PC-3 (cell line): ENCODE measurements at regions not wholly inside any gene's neighbourhood (a gene's known extent, or its start where the extent isn't known, plus 50 kb on each side); places are given as distances from the start of the nearest gene placed in this dataset.
A peak's percentile ranks its signal among the peaks of the same experiment; 100 is the strongest.

Source experiments
- ATAC-seq: fragments of 200-7000 bp; cut with Tn5 transposase; 2 replicates; pipeline ENCODE4 v1.9.1; 2020; ENCODE audit warnings: mild to moderate bottlenecking, moderate library complexity
- BruUV-seq: library from RNA; stranded (reverse); fragments of 400-500 nt; replicated peaks from 2 replicates; lab custom pipeline; 2021; lab: Mats Ljungman, UMichigan
- CTCF ChIA-PET: fragments of 300-600 bp; sonication (Branson Sonifier 250); formaldehyde crosslinking; loops from one replicate; lab custom pipeline; 2022; ENCODE audit warnings: antibody characterized with exemption; lab: Charles Lee
- POLR2A ChIA-PET: fragments of 300-600 bp; sonication (Branson Sonifier 250); formaldehyde crosslinking; loops from one replicate; lab custom pipeline; 2022; ENCODE audit warnings: antibody characterized with exemption; ENCODE audit not compliant: unreplicated experiment; lab: Charles Lee
- DNase-seq: peaks from one replicate; pipeline ENCODE4 v3.0.0-alpha.2; 2015
- H2AFZ ChIP-seq: fragments of 300-600 bp; sonication (generic); 2 replicates; pipeline ENCODE4 v1.6.0; 2016; ENCODE audit warnings: antibody characterized with exemption, low read length
- H3F3A ChIP-seq: fragments of 300-600 bp; sonication (generic); one replicate; pipeline ENCODE4 v1.6.0; 2017; ENCODE audit warnings: antibody characterized with exemption, low read length, control low read depth, mild to moderate bottlenecking; ENCODE audit not compliant: unreplicated experiment
- H3K27ac ChIP-seq: fragments of 300-600 bp; sonication (generic); 2 replicates; pipeline ENCODE4 v1.5.1; 2016; ENCODE audit warnings: mild to moderate bottlenecking, low read length
- H3K27me3 ChIP-seq: fragments of 300-600 bp; sonication (generic); 2 replicates; pipeline ENCODE4 v1.6.1; 2016; ENCODE audit warnings: low read length, mixed read lengths
- H3K36me3 ChIP-seq: fragments of 300-600 bp; sonication (generic); 2 replicates; pipeline ENCODE4 v1.6.1; 2016; ENCODE audit warnings: low read depth, mixed run types, low read length, mixed read lengths
- H3K4me1 ChIP-seq: fragments of 300-600 bp; sonication (generic); 2 replicates; pipeline ENCODE4 v1.5.1; 2016; ENCODE audit warnings: low read length; ENCODE audit not compliant: insufficient read depth
- H3K4me2 ChIP-seq: fragments of 300-600 bp; sonication (generic); 2 replicates; pipeline ENCODE4 v1.6.0; 2016; ENCODE audit warnings: low read length
- H3K4me3 ChIP-seq: fragments of 300-600 bp; sonication (generic); 2 replicates; pipeline ENCODE4 v1.5.1; 2016; ENCODE audit warnings: mild to moderate bottlenecking, low read length, mixed read lengths
- H3K79me2 ChIP-seq: fragments of 300-600 bp; sonication (generic); 2 replicates; pipeline ENCODE4 v1.6.1; 2017; ENCODE audit warnings: low read length, mixed read lengths
- H3K9ac ChIP-seq: fragments of 300-600 bp; sonication (generic); 2 replicates; pipeline ENCODE4 v1.6.0; 2016; ENCODE audit warnings: mild to moderate bottlenecking, low read length
- H3K9me2 ChIP-seq: fragments of 300-600 bp; sonication (generic); replicated peaks from 2 replicates; pipeline ENCODE4 v1.6.1; 2016; ENCODE audit warnings: mixed run types, low read length, mixed read lengths
- H3K9me3 ChIP-seq: fragments of 300-600 bp; sonication (generic); 2 replicates; pipeline ENCODE4 v1.6.1; 2016; ENCODE audit warnings: low read length, mixed read lengths
- H4K20me1 ChIP-seq: fragments of 300-600 bp; sonication (generic); 2 replicates; pipeline ENCODE4 v1.6.1; 2016; ENCODE audit warnings: low read length, mixed read lengths
- CTCF ChIP-seq: fragments of 300-600 bp; sonication (generic); conservative IDR thresholded peaks from 2 replicates; pipeline ENCODE4 v1.5.1; 2017; ENCODE audit warnings: antibody characterized with exemption, low read depth, mild to moderate bottlenecking, low read length
- EZH2 ChIP-seq: fragments of 300-600 bp; sonication (generic); IDR thresholded peaks from one replicate; pipeline ENCODE4 v1.6.1; 2017; ENCODE audit warnings: antibody characterized with exemption, mild to moderate bottlenecking, low read length; ENCODE audit not compliant: unreplicated experiment
- EZH2phosphoT487 ChIP-seq: fragments of 300-600 bp; sonication (generic); IDR thresholded peaks from 2 replicates; pipeline ENCODE4 v1.6.1; 2018; ENCODE audit warnings: mild to moderate bottlenecking, antibody characterized with exemption, low read length, borderline replicate concordance
- intact Hi-C: fragments of 100-400 bp; cut with micrococcal nuclease; formaldehyde crosslinking; loops from 2 replicates; pipeline ENCODE4 v1.9.0; 2023

- no peak overlapping the region; the same call in 1 of the 2 replicates for H3K4me2 ChIP-seq
- ChIA-PET CTCF (no interaction called here), POLR2A (no interaction called here)
- BruUV-seq, result no TSS peak
- peak overlapping the region; percentile 14; the same call in 1 of the 2 replicates for H3K9ac ChIP-seq
- no peaks in the 10 kb centered on the region for H3K27me3 ChIP-seq
- no peaks in the 10 kb centered on the region for H3K9me2 ChIP-seq
- intact Hi-C loops, result loop anchor here (5.0 to 10.0 kb wide), 4 partner anchors 81 to 393 kb away; no protein-coding TSS in a partner anchor
- no peaks in the 10 kb centered on the region for H3K79me2 ChIP-seq
- no peak overlapping the region for H3K4me3 ChIP-seq
- H3F3A ChIP-seq, result no peaks in the 10 kb centered on the region
- ATAC-seq (peak; percentile 82), DNase-seq (peak; percentile 65)
- TF ChIP-seq EZH2, result no peak
- TF ChIP-seq CTCF, result no peak
- H3K4me1 ChIP-seq, result peaks cover 40% of the 10 kb centered on the region
- H3K36me3 ChIP-seq, result no peaks in the 10 kb centered on the region
- H2AFZ ChIP-seq, result no peak overlapping the region
- H4K20me1 ChIP-seq, result no peaks in the 10 kb centered on the region
- peak overlapping the region; percentile 73 for H3K27ac ChIP-seq
- no peaks in the 10 kb centered on the region for H3K9me3 ChIP-seq
Observed at GRCh38 chr6:80607811-80608391, 501.4 kb downstream of the BCKDHB start.

GRCh38 chr6:80605165-80605989 is 498.9 kb downstream of the BCKDHB start:
- peak overlapping the region; percentile 27; the same call in 1 of the 2 replicates for H3K4me2 ChIP-seq

More at GRCh38 chr6:80605165-80605989, 498.9 kb downstream of the BCKDHB start:
- Histone ChIP-seq H3K9ac (no peak overlapping the region), H3K9me3 (no peaks in the 10 kb centered on the region), H3K9me2 (no peaks in the 10 kb centered on the region), H3K27ac (0 out of 2 replicates have a peak overlapping the region, but pooled peaks have one; percentile 11), H3K36me3 (no peaks in the 10 kb centered on the region), H3K4me1 (peaks cover 32% of the 10 kb centered on the region), H4K20me1 (no peaks in the 10 kb centered on the region), H3K27me3 (no peaks in the 10 kb centered on the region), H3F3A (no peaks in the 10 kb centered on the region), H3K79me2 (no peaks in the 10 kb centered on the region), H2AFZ (peak overlapping the region; percentile 38; the same call in 1 of the 2 replicates), H3K4me3 (no peak overlapping the region)
- ATAC-seq (peak; percentile 48), DNase-seq (peak; percentile 58)
- intact Hi-C loops, result loop anchor here (2.0 to 10.0 kb wide), 5 partner anchors 78 to 391 kb away; no protein-coding TSS in a partner anchor
- ChIA-PET POLR2A (no interaction called here), CTCF (no interaction called here)
- TF ChIP-seq CTCF (peak; percentile 79), EZH2phosphoT487 (no peak)
- no TSS peak for BruUV-seq
